Stimulated activated naive CD8-positive, alpha-beta T cell treated with anti-CD3 and anti-CD28 coated beads, Interleukin-15, Interleukin-2, amounts not matched to agents 100 ng/mL and 50 ng/mL, for 24 hours (primary cell): ENCODE measurements at regions not wholly inside any gene's neighbourhood (a gene's known extent, or its start where the extent isn't known, plus 50 kb on each side); places are given as distances from the start of the nearest gene placed in this dataset.
A peak's percentile ranks its signal among the peaks of the same experiment; 100 is the strongest.
"Not testable (repeated sequence)": the region's sequence is repeated elsewhere in the genome, so short reads cannot be mapped to it uniquely, and the experiment has no call there.

ENCODE experiments used
- H3K27ac Mint-ChIP-seq: one replicate; pipeline ENCODE4 v1.8.0; 2021; ENCODE audit warnings: mild to moderate bottlenecking, mixed read lengths
- H3K27me3 Mint-ChIP-seq: one replicate; pipeline ENCODE4 v1.8.0; 2021; ENCODE audit warnings: mixed read lengths
- H3K36me3 Mint-ChIP-seq: one replicate; pipeline ENCODE4 v1.8.0; 2021; ENCODE audit warnings: low read depth, mixed read lengths
- H3K4me1 Mint-ChIP-seq: one replicate; pipeline ENCODE4 v1.8.0; 2021; ENCODE audit warnings: low read depth, mixed read lengths
- H3K4me3 Mint-ChIP-seq: one replicate; pipeline ENCODE4 v1.8.0; 2021; ENCODE audit warnings: mild to moderate bottlenecking, mixed read lengths
- H3K9me3 Mint-ChIP-seq: one replicate; pipeline ENCODE4 v1.8.0; 2021; ENCODE audit warnings: mixed read lengths

DNA sequence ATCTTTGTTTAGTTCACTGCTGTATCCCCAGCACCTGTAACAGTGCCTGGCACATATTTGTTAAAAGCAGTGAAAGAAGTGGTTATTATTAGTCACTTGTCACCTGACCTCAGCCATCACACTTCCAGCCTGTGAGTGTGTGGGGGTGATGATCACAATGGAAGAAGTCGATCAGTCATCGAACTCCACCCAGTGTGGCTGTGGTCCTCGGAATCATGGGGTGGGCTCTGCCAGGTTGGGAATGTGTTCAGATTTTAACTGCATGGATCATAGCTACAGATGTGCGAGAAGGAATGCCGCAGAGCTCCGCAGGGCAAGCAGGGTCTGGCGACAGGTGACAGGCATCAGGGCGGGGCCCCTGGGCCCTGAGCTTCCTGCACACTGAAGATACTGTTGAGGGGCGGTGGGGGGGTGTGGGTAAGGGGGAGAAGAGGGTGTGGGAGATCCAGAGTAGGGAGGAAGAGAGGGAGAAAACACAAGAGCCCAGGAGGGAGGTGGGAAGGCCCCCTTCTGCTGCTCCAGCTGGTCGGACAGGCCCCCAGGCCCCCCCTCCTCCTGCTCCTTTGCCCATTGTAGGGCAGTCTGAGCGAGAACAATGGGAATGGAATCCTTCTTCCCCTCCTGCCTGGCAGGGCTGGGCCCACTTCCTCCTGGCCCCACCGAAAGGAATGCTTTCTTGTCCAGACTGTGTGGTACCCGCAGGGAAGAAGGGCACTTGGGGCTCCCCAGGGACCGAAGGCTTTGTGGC is 89.6 kb downstream of the SPRY4 start:
- Mint-ChIP-seq H3K4me3 (no peak overlapping the region), H3K4me1 (peaks cover 21% of the 10 kb centered on the region), H3K36me3 (no peaks in the 10 kb centered on the region), H3K27me3 (peaks cover 6% of the 10 kb centered on the region), H3K27ac (peak overlapping the region; percentile 26), H3K9me3 (no peaks in the 10 kb centered on the region)

DNA sequence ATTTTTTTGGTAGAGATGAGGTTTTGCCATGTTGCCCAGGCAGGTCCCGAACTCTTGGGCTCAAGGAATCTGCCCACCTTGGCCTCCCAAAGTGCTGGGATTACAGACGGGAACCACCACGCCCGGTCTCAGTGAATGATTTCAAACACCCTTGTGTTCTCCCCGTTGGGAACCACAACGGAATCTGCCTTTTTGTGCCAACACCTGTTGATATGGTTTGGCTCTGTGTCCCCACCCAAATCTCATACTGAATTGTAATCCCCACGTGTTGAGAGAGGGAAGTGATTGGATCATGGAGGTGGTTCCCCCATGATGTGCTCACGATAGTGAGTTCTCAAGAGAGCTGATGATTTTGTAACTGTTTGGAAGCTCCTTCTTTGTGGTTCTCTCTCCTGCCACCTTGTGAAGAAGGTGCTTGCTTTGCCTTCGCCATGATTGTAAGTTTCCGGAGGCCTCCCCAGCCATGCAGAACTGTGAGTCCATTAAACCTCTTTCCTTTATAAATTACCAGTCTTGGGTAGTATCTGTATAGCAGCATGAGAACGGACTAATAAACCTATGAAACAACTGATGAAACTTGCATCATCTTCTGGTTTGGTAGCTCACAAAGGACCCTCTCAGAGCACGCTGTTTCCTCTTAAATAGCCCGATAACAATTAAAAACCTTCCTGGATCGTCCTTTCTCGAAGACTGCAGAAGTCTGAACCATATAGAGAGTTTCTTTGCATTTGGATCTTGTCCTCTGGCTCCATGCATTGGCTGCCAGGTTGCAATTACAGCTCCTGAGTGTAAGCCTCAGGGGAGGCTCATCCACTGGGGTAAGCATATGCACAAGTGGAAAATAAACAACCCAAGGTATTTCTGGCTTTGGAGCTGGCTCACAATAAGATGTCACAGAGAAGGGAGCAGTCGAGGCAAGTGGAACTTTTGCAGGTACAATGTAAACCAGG is 91.5 kb downstream of the SPRY4 start:
- Mint-ChIP-seq H3K36me3 (no peaks in the 10 kb centered on the region), H3K9me3 (no peaks in the 10 kb centered on the region), H3K4me1 (peaks cover 21% of the 10 kb centered on the region), H3K4me3 (no peak overlapping the region), H3K27me3 (peaks cover 6% of the 10 kb centered on the region), H3K27ac (peak overlapping the region; percentile 62)

DNA sequence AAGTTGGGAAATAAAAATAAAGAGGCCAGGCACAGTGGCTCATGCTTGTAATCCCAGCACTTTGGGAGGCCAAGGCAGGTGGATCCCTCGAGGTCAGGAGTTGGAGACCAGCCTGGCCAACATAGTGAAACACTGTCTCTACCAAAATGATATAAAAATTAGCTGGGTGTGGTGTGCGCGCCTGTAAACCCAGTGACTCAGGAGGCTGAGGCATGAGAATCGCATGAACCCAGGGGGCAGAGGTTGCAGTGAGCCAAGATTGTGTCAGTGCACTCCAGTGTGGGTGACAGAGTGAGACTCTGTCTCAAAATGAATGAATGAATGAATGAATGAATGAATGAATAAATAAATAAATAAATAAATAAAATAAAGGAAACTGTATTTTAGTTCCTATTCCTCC is 93.9 kb downstream of the SPRY4 start:
- not testable (repeated sequence) for H3K27ac Mint-ChIP-seq, H3K36me3 Mint-ChIP-seq, H3K27me3 Mint-ChIP-seq

DNA sequence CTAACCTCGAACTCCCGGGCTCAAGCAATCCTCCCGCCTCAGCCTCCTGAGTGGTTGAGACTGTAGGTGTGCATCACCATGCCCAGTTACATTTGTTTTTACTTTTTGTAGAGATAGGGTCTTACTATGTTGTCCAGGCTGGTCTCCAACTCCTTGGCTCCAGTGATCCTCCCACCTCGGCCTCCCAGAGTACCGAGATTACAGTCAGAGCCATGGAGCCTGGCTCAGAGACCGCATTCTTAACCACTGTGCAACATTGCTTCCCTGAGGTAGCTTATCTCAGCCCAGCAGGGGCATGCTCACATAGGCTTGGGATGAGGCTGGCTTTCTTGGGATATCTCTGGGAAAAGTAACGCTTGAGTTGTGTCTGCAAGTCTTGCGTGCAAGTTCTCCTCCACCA is 99.7 kb downstream of the SPRY4 start:
- H3K4me1 Mint-ChIP-seq = peaks cover 26% of the 10 kb centered on the region
- H3K36me3 Mint-ChIP-seq = no peaks in the 10 kb centered on the region
- H3K27ac Mint-ChIP-seq = no peak overlapping the region
- H3K27me3 Mint-ChIP-seq = no peaks in the 10 kb centered on the region
- H3K4me3 Mint-ChIP-seq = no peak overlapping the region
- no peaks in the 10 kb centered on the region for H3K9me3 Mint-ChIP-seq

More for the DNA sequence above, 93.9 kb downstream of the SPRY4 start:
- H3K9me3 Mint-ChIP-seq, H3K4me3 Mint-ChIP-seq: not testable (repeated sequence)
- peaks cover 21% of the 10 kb centered on the region for H3K4me1 Mint-ChIP-seq

DNA sequence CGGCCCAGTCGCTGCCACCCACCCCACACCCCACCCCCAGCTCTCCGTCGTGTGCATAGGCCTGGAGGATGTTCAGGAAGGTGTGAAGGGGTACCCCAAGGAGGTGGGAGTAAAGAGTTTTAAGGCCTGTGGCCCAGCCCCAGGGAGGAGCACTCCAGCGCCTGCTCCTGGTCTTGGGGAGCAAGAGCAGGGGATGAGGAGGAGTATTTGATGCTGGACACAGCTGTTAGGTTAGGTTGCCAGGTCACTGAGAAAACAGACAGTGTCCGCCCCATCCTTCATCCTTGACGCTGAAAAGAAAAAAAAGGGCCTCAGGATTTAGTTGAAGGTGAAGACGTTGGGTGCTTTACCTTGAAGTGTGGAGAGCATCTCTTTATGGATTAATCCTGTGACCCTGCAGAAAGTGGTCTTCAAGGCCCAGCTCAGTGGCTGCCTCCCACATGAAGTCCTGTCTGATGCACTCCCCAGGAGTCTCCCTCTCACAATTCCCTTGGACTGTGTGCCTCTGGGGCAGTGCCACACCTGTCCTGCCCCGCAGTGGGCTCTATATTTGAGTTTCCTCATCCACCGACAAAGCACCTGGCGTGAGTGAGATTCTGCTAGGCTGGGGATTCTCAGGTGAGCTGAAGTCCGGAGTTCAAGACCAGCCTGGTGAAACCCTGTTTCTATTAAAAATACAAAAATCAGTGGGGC is 101.8 kb downstream of the SPRY4 start:
- Mint-ChIP-seq H3K4me1 (peaks cover 26% of the 10 kb centered on the region), H3K9me3 (no peaks in the 10 kb centered on the region), H3K27ac (no peak overlapping the region), H3K27me3 (no peaks in the 10 kb centered on the region), H3K36me3 (no peaks in the 10 kb centered on the region), H3K4me3 (no peak overlapping the region)

DNA sequence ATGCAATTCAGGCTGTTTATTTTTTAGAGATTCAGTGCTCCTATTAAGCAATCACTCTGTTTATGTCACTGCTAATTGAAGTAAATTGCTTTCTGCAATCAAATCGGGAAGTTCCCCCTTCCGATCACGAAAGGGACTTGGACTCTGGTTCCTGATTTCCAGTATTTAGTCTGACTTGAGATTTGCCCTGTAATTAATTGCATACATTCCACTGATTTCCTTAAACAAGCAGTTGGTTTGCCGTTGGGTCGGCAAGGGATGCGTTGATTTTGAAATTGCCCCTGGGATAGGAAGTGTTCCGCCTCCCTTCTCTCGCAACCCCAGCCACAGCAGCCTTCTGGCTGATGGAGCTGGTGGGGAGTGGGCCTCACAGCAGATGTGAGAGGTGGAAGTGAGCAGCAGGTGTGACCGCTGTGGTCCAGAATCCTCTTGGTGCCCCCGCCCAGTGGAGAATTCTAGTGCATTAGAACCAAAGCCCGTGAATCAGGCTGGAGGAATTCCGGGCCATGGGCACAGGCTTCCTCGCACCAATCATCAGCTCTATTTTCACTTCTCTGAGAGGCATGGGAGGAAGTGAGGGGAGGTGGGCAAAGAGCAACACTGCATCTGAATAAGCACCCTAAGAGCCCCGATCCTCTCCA is 102.5 kb downstream of the SPRY4 start:
- peaks cover 5% of the 10 kb centered on the region for H3K27me3 Mint-ChIP-seq
- peaks cover 26% of the 10 kb centered on the region for H3K4me1 Mint-ChIP-seq
- no peak overlapping the region for H3K27ac Mint-ChIP-seq
- no peak overlapping the region for H3K4me3 Mint-ChIP-seq
- no peaks in the 10 kb centered on the region for H3K36me3 Mint-ChIP-seq
- H3K9me3 Mint-ChIP-seq = no peaks in the 10 kb centered on the region

DNA sequence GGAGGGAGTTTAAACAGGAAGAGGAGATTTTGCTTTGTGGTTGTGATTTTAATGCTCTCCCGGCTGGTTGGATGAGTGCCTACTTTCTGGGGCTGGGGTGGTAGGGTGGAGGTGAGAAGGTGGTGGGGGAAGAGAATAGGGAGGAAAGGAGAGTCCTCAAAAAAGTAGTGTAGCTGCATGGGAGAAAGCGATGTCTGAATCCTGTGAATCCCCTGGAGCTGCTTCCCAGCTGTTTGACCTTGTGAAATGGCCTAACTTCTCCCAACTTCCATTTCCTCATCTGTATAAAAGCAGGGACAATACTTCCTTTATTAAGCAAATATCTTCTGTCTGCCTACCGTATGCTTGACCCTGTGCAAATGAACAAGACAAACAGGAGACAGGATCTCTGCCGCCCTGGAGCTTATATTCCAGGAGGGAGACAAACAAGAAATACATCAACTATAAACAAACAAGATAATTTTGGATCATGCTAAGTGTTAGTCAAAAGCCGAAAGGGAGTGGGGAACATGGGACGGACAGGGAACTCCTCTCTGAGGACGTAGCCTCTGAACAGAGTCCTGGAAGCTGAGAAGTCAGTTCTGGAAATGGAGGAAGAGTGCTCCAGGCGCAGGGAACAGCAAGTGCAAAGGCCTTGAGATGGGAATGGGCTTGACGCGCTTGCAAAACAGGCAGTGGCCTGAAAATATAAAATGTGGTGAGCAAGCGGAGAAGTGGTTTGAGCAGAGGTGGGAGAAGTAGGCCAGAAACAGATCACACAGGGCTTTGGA is 103.5 kb downstream of the SPRY4 start:
- Mint-ChIP-seq H3K9me3 (no peaks in the 10 kb centered on the region), H3K36me3 (no peaks in the 10 kb centered on the region), H3K27ac (no peak overlapping the region), H3K4me1 (peaks cover 26% of the 10 kb centered on the region), H3K4me3 (no peak overlapping the region), H3K27me3 (peaks cover 5% of the 10 kb centered on the region)

DNA sequence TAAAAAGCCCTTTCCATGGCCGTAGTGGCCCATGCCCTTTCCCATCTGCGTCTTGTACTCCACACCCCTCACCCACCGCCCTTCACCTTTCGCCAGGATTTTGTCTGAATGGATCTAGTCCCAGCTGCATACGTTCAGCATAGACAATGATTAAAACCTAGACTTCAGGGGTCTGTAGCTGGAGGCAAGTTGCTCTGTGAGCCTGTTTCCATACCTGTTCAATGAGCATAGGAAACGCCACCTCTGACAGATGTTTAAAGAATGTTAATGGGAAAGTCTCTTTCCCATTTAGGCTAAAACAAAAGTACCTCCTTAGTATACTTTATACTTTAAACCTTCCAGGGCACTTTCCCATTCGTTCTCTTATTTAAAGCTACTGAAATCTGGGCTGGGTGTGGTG is 105.7 kb downstream of the SPRY4 start:
- no peaks in the 10 kb centered on the region for H3K36me3 Mint-ChIP-seq
- peaks cover 5% of the 10 kb centered on the region for H3K27me3 Mint-ChIP-seq
- H3K4me1 Mint-ChIP-seq = peaks cover 25% of the 10 kb centered on the region
- H3K9me3 Mint-ChIP-seq = no peaks in the 10 kb centered on the region
- H3K27ac Mint-ChIP-seq = no peak overlapping the region
- H3K4me3 Mint-ChIP-seq = no peak overlapping the region

DNA sequence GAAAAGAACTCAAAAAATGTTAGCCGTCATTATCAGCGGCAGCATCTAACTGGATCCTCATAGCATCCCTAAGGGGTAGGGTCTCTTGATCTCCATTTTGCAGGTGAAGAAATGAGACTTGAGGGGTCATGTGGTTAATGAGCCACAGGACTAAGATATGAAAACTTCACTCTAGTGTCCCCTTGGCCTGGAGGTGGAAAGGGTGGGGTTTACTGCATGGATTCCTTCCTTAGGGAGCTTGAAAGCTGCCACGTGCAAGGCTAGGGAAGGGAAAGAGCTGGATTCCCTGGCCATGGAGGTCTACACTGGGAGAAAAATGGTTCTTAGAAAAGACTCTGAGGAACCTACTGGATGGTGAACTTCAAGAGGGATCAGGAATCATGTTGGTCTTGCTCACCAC is 107.9 kb downstream of the SPRY4 start:
- no peak overlapping the region for H3K4me3 Mint-ChIP-seq
- no peaks in the 10 kb centered on the region for H3K9me3 Mint-ChIP-seq
- H3K27me3 Mint-ChIP-seq = peaks cover 5% of the 10 kb centered on the region
- no peak overlapping the region for H3K27ac Mint-ChIP-seq
- no peaks in the 10 kb centered on the region for H3K36me3 Mint-ChIP-seq
- H3K4me1 Mint-ChIP-seq = peaks cover 5% of the 10 kb centered on the region

DNA sequence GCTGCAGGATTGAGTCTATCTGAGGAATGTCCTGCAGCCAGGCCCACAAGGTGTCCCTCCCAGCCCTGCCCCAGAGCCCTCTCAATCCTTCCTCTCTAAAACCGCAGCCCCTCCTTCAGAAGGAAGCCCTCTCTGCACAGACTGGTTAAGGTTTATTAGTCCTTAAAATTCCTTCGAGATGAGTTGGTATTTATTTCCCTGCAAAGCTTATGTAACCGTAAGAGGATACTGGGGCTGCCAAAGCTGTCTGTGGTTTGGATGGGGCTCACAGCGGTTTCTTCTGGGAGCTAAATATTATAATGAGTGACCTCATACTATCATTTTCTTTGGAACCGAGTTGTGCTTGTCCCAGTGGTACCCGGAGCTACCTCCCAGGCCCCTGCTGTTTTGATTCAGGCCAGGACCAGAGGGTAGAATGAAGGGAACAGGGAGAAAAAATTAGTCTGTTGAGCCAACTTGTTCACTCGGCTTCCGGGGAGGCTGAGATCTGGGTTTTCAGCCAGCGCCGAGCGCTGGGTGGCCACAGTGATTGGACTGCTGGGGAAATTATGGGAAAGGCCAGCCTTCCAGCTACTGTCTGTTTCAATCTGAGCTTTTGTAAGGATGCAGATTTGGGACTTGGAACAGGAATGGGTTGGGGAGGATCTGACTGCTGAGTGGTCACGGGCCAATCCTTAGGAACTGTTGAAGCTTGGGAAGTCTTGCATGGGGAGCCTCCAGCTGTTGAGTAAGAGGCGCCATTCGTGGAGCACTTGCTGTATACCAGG is 107.5 kb downstream of the NDFIP1 start:
- Mint-ChIP-seq H3K4me3 (no peak overlapping the region), H3K27me3 (peaks cover 5% of the 10 kb centered on the region), H3K36me3 (no peaks in the 10 kb centered on the region)

DNA sequence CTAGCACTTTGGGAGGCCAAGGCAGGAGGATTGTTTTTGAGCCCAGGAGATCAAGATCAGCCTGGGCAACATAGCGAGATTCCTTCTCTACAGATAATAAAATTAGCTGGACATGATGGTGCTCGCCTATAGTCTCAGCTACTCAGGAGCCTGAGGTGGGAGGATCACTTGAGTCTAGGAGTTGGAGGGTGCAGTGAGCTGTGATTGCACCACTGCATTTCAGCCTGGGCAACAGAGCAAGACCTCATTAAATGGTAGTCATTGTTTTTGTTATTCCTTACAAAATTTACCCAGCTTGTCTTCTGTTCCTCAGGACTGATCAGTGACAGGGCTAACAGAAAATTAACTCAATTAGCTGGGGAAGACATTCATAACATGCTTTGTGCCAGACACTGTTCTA is 104.5 kb downstream of the NDFIP1 start:
- H3K4me3 Mint-ChIP-seq = no peak overlapping the region
- no peak overlapping the region for H3K27ac Mint-ChIP-seq
- H3K9me3 Mint-ChIP-seq = no peaks in the 10 kb centered on the region
- H3K27me3 Mint-ChIP-seq = peaks cover 9% of the 10 kb centered on the region
- no peaks in the 10 kb centered on the region for H3K36me3 Mint-ChIP-seq
- H3K4me1 Mint-ChIP-seq = no peaks in the 10 kb centered on the region

More for the DNA sequence above, 107.5 kb downstream of the NDFIP1 start:
- H3K4me1 Mint-ChIP-seq = peaks cover 4% of the 10 kb centered on the region
- H3K9me3 Mint-ChIP-seq = no peaks in the 10 kb centered on the region
- no peak overlapping the region for H3K27ac Mint-ChIP-seq

DNA sequence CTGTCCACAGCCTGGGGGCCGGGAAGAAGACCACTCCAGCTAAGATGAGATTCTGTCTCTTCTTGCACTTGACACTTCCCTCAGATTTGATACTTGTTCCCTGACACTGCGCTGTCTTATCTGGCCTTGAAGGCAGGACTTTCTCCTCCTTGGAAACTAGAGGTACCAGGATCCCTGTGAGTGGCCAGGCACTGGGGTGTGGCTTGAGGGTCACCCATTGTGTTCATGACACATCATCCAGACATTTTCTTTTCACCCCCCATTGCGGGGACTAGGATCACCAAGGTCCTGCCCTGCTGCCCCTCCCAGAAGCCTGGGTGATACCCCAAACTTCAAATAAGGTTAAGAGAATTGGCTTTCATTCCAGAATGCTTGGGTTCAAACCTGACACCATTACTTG is 103.3 kb downstream of the NDFIP1 start:
- Mint-ChIP-seq H3K4me1 (no peaks in the 10 kb centered on the region), H3K9me3 (no peaks in the 10 kb centered on the region), H3K27me3 (peaks cover 4% of the 10 kb centered on the region), H3K4me3 (no peak overlapping the region), H3K36me3 (no peaks in the 10 kb centered on the region), H3K27ac (no peak overlapping the region)

DNA sequence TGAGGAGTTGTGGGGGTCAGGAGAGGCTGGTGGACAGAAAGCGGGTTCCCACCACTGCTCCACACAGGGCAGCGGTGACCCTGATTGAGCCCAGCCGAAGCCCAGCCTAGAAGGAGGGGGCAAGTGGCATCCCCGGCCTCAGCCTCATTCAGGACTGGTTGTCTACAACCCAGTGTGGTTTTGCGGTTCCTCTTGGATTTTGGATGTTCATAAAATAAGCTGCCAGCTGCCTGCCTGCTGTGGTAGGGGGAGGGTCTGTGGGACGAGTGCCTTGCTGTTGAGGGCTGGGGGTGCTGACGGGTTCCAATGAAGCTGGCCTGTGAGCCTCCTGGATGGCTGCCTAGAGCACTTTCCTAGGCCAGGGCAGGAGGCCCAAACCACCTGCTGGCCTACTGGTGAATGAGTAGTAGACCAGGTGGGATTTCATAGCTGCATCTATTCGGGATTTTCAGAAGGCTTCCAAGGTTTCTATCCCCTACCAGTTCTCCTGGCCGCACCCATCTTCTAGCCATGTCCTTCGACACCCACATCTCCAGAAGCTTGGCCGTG is 102.4 kb downstream of the NDFIP1 start:
- H3K4me3 Mint-ChIP-seq = no peak overlapping the region
- H3K36me3 Mint-ChIP-seq = no peaks in the 10 kb centered on the region

More for the DNA sequence above, 102.4 kb downstream of the NDFIP1 start:
- no peaks in the 10 kb centered on the region for H3K9me3 Mint-ChIP-seq
- no peak overlapping the region for H3K27ac Mint-ChIP-seq
- H3K4me1 Mint-ChIP-seq = no peaks in the 10 kb centered on the region
- peaks cover 4% of the 10 kb centered on the region for H3K27me3 Mint-ChIP-seq
